ENCODE measurements at regions not wholly inside any gene's neighbourhood (a gene's known extent, or its start where the extent isn't known, plus 50 kb on each side); places are given as distances from the start of the nearest gene placed in this dataset.

- no peak overlapping the region for H3K4me3 ChIP-seq (ENCODE audit: low read depth, low read length)
- TF ChIP-seq CTCF (IDR thresholded peaks at IDR 0.05; ENCODE audit: borderline replicate concordance, insufficient read depth, low read depth, low read length) = no peak
These were observed 100.6 kb upstream of the TBX3 start for GRCh38 chr12:114784526-114784925.

GRCh38 chr12:114783089-114783618, 99.2 kb upstream of the TBX3 start:
- no peak overlapping the region for H3K4me3 ChIP-seq (ENCODE audit: low read depth, low read length)
- TF ChIP-seq CTCF (IDR thresholded peaks at IDR 0.05; ENCODE audit: borderline replicate concordance, insufficient read depth, low read depth, low read length) = no peak

GRCh38 chr12:114780746-114781399, 96.9 kb upstream of the TBX3 start:
- no peak overlapping the region for H3K4me3 ChIP-seq (ENCODE audit: low read depth, low read length)
- no peak for TF ChIP-seq CTCF (IDR thresholded peaks at IDR 0.05; ENCODE audit: borderline replicate concordance, insufficient read depth, low read depth, low read length)

GRCh38 chr12:114779647-114780046, 95.7 kb upstream of the TBX3 start:
- no peak overlapping the region for H3K4me3 ChIP-seq (ENCODE audit: low read depth, low read length)
- no peak for TF ChIP-seq CTCF (IDR thresholded peaks at IDR 0.05; ENCODE audit: borderline replicate concordance, insufficient read depth, low read depth, low read length)

- H3K4me3 ChIP-seq (ENCODE audit: low read depth, low read length) = no peak overlapping the region
- TF ChIP-seq CTCF (IDR thresholded peaks at IDR 0.05; ENCODE audit: borderline replicate concordance, insufficient read depth, low read depth, low read length) = no peak
These were observed 95.2 kb upstream of the TBX3 start for GRCh38 chr12:114779186-114779585.

GRCh38 chr12:114776731-114777442, 92.9 kb upstream of the TBX3 start:
- no peak overlapping the region for H3K4me3 ChIP-seq (ENCODE audit: low read depth, low read length)
- TF ChIP-seq CTCF (IDR thresholded peaks at IDR 0.05; ENCODE audit: borderline replicate concordance, insufficient read depth, low read depth, low read length) = no peak

- H3K4me3 ChIP-seq (ENCODE audit: low read depth, low read length) = no peak overlapping the region
- TF ChIP-seq CTCF (IDR thresholded peaks at IDR 0.05; ENCODE audit: borderline replicate concordance, insufficient read depth, low read depth, low read length) = no peak
These were observed 90.7 kb upstream of the TBX3 start for GRCh38 chr12:114774699-114775098.

Data from GM12875 (cell line).